NCI-H146 (cell line): ENCODE measurements at regions not wholly inside any gene's neighbourhood (a gene's known extent, or its start where the extent isn't known, plus 50 kb on each side); places are given as distances from the start of the nearest gene placed in this dataset.

Experiments
- DNase-seq: peaks from one replicate; lab custom pipeline; 2025; lab: John Stamatoyannopoulos, UW

DNA sequence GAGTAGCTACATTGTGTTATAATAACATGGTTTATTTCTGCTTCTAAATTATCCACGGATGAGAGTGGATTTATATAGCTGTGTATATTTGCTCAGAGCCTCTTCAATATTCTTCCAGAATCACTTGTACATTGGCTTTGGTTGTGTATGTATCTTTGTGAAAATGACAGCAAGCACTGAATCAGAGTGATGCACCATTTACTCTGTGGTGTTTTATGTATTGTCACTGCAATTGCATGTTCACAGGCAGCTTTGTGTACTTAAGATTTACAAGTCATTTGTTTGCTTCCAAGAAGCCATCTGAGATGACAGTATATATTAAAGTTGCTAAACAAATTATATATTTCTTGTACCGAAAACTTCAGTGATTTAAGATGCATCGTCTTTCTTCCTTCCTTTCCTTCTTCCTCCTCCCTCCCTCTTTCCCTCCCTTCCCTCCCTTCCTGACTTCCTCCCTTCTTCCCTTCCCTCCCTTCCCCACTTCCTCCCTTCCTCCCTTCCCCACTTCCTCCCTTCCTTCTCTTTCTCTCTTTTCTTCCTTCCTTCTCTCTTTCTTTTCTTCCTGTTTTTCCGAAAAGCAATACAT, 362.3 kb upstream of the GOLIM4 start:
- peak; percentile 32 for DNase-seq

- no peak for DNase-seq
Observed at GRCh38 chr3:168455814-168456213, 360.1 kb upstream of the GOLIM4 start.

DNA sequence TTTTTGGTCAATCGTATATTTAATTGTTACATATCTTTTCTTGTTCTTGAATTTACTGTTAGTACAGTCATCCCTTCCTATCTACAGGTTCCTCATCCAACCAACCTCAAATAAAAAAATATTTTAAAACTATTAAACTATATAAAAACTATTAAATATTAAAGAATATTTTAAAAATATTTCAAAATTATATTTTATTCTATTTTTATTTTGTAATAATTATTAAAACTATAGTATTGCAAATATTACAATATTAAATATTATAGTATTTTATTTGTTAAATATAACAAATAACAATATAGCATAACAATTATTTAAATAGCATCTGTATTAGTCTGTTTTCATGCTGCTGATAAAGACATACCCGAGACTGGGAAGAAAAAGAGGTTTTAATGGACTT, 357.9 kb upstream of the GOLIM4 start:
- DNase-seq, result no peak

DNA sequence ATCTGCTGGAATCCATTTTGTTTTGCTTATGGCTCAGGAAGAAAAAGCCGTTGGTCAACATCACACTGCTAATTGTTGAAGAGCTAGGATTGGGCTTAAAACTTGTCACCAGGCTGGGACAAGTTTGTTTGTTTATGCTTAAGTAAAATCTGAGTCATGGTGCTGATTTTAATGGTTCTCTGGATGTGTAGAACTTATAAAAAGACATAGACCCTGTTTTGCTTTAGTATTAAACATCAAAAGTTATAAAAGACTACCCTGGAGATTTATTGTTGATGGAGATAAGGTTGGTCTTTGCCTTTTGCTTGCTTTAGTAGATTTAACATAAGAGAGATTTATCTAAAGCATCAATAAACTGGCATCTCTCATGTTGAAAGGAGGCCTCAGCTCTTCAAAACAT, 348.2 kb upstream of the GOLIM4 start:
- DNase-seq, result no peak

- no peak for DNase-seq
Observed at GRCh38 chr3:168442502-168442901, 346.8 kb upstream of the GOLIM4 start.

- DNase-seq, result no peak
Observed at GRCh38 chr3:168436245-168436724, 340.6 kb upstream of the GOLIM4 start.

GRCh38 chr3:168431491-168431890, 335.8 kb upstream of the GOLIM4 start:
- no peak for DNase-seq

GRCh38 chr3:168427835-168428475, 332.2 kb upstream of the GOLIM4 start:
- DNase-seq, result no peak

GRCh38 chr3:168427156-168427555, 331.4 kb upstream of the GOLIM4 start:
- DNase-seq, result no peak

DNA sequence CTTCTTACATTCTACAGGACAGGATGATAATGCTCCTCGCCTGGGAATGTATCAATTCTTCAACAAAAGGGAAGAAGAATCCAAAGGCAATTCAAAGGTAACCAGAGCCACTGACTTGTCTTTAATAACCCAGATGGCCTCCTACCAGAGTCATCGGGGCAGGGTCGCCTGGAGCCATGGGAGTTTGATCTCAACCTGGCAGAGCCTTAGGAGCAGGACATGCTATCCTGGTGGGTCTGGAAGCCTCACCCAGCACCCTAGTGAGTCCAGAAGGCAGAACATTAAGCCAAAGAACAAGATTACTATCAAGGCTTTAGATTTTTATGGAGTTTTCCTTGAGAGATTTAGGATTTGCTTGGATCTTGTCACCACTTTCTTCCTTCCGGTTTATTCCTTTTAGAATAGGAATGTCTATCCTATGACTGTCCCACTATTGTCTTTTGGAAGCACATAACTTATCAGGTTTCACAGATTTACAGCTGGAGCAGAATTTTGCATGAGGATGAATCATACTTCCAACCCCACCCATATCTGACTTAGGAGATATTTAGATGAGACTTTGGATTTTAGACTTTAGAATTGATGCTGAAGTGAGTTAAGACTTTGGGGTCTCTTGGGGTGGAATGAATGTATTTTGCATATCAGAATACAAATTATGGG, 330.3 kb upstream of the GOLIM4 start:
- no peak for DNase-seq

- no peak for DNase-seq
Observed at GRCh38 chr3:168424059-168424734, 328.5 kb upstream of the GOLIM4 start.

DNA sequence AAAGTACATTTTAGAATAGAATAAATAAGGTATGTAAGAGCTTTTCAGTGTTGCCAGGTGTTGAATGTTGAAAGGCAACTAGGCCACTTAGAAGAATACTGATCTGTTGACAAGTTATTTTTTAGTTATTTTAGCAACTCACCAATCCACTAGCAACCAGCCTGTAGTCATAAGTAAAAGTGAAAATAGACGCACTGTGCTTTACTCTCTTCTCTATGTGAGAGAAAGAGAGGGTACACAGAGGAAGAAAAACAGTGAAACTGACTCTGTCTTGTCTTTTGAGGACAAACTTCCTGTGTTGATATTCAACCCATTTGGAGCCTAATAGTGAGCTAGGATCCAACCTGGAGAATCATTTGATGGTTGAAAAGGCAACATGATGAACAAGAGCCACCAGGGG, 327.1 kb upstream of the GOLIM4 start:
- DNase-seq, result no peak

GRCh38 chr3:168419091-168419490, 323.4 kb upstream of the GOLIM4 start:
- no peak for DNase-seq

DNA sequence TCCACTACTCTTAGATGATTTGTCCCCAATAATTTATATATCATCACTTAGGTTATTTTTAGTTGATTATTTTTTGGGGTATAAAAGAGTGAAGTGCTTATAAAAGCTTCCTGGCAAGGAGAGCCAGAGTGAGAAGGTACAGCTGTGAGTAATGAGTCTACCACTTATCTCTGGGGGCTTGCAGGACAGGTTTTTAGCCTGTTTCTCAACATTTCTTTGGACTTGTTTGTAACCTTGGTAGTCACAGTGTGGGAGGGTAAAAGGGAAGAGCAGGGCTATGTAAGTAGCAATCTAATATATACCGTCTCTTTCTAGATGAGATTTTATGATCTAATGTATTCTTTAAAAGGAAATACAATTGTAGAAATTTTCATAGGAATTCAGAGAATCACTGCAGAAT, 321.3 kb upstream of the GOLIM4 start:
- DNase-seq, result no peak

- no peak for DNase-seq
Observed at GRCh38 chr3:168416446-168416845, 320.7 kb upstream of the GOLIM4 start.

DNA sequence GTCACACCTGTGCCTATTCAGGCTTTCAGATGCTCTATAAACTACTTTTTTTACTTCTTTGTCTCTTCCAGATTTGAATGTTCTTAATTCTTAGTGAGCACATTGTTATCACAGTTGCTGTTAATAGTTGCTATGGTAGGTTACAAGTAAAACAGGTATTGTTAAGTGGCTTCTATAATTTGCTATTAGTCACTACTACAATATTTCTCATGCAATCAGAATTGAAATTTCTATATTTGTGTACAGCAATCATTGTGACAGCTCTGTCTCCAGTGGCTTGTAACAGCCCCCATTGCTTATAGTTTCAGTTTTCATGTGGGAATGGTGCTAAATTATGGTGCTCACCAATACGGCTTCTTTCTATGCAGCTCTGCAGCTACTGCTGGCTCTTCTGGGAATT, 318.4 kb upstream of the GOLIM4 start:
- DNase-seq, result no peak

GRCh38 chr3:168407381-168407780, 311.7 kb upstream of the GOLIM4 start:
- DNase-seq, result no peak

DNA sequence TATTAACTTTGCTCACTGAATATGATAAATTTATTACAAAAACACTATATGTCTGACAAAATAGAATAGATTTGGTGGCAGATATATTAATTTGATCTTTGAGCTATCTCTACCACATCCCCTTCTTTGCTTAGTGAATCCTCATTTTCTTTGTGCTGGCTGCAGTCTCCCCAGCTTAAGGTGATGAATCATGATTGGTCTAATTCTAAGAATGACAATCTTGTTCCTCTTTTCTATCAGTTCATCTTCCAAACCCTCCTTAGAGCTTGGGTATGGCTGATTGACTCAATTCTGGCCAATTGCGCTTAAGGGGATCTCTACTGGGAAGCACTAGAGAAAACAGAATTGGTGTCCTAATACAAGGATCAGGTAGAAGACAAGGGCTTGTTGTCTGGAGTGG, 309.6 kb upstream of the GOLIM4 start:
- no peak for DNase-seq

DNA sequence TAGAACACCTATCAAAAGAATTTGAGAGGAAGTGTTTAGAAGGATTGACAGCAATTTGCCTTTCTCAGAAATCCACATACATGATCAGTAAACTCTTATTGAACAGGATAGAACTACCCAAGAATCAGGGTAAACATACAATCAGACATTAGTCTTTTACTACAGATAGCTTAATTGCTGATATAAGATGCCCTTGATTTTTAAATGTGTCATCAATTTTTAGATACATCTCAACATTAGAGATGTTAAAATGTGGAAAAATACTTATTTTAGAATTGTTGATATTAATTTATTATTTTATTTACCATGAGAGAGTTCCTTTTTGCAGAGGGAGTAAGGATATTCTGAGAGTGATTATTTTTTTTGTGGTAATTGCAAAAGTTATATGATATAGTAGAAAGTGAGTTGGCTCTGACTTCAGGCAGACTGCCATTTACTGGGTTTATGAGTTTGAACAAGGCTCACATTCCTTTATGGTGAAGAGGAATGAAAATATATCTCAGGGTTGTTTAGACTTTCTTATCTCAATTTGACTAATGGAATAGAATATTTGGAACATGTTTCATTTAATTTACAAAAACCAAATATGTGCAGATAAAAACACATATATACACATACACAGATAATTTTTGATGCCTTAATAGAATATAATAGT, 302.8 kb upstream of the GOLIM4 start:
- DNase-seq, result no peak

DNA sequence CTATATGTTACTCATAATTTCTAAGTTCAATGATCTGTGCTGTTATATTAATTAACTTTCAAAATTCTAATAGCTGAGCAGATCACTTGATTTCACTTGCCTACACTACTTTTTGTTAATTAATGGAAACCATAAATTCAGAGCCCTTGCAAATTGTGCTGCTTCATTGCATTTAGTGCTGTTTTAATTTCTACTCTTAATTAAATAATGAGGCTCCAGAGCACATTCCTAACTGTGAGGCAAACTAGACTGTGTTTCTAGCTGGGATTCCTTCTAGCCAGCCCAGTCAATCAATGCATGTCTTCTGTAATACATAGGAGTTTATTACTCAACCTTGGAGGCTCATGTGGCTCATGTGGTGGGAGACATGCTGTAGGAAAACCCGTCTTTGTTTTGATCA, 301.1 kb upstream of the GOLIM4 start:
- no peak for DNase-seq

GRCh38 chr3:168395551-168395950, 299.8 kb upstream of the GOLIM4 start:
- DNase-seq, result no peak

DNA sequence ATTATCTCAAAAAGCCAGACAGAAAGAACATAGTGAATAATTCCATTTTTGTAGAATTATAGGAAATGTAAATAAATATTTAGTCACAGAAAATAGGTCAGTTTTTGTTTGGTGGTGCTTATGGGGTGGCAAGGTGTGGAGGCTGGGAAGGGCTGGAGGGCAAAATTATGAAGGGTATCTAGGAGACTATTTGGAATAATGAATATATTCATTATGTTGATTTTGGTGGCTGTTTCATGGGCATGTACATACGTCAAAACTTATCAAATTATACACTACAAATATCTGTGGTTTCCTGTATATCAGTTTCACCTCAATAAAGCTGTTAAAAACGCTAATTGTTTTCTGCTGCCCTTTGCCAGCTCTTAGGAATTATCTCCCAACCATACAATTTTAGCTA, 298.7 kb upstream of the GOLIM4 start:
- no peak for DNase-seq
